SK-N-SH treated with all-trans-retinoic acid at 6 μM for 48 hours (cell line): ENCODE measurements at regions not wholly inside any gene's neighbourhood (a gene's known extent, or its start where the extent isn't known, plus 50 kb on each side); places are given as distances from the start of the nearest gene placed in this dataset.

Source experiments
- ARNTL ChIP-seq: fragments of 450-650 bp; formaldehyde crosslinking; IDR thresholded peaks from 2 replicates; pipeline ENCODE4 v1.5.0; 2020; ENCODE audit warnings: low read depth, mild to moderate bottlenecking, moderate library complexity, borderline replicate concordance
- CREB5 ChIP-seq: fragments of 250-450 bp; sonication (Bioruptor Pico); IDR thresholded peaks from 2 replicates; pipeline ENCODE4 v1.5.1; 2020; ENCODE audit warnings: low read depth, mild to moderate bottlenecking, moderate library complexity
- ESRRG ChIP-seq: fragments of 250-450 bp; sonication (Bioruptor Pico); IDR thresholded peaks from 2 replicates; pipeline ENCODE4 v1.6.1; 2021; ENCODE audit warnings: mild to moderate bottlenecking
- PATZ1 ChIP-seq: fragments of 250-450 bp; sonication (Bioruptor Pico); IDR thresholded peaks from 2 replicates; pipeline ENCODE4 v1.8.0; 2020; ENCODE audit warnings: mild to moderate bottlenecking, moderate library complexity, borderline replicate concordance
- POU6F1 ChIP-seq: fragments of 250-450 bp; sonication (Bioruptor Pico); IDR thresholded peaks from 2 replicates; pipeline ENCODE4 v1.8.0; 2021; ENCODE audit warnings: low read depth, mild to moderate bottlenecking, moderate library complexity, borderline replicate concordance
- ZFP3 ChIP-seq: fragments of 250-450 bp; sonication (Bioruptor Pico); IDR thresholded peaks from 2 replicates; pipeline ENCODE4 v1.5.0; 2020; ENCODE audit warnings: mild to moderate bottlenecking, moderate library complexity

GRCh38 chr2:8552293-8552801 is 129.5 kb upstream of the ID2 start:
- TF ChIP-seq PATZ1 (no peak), POU6F1 (CRISPR knock-in tag) (no peak), CREB5 (CRISPR knock-in tag) (no peak), ARNTL (CRISPR knock-in tag) (no peak), ESRRG (CRISPR knock-in tag) (no peak), ZFP3 (CRISPR knock-in tag) (no peak)
